K562 (cell line): ENCODE measurements at regions not wholly inside any gene's neighbourhood (a gene's known extent, or its start where the extent isn't known, plus 50 kb on each side); places are given as distances from the start of the nearest gene placed in this dataset.
A peak's percentile ranks its signal among the peaks of the same experiment; 100 is the strongest.

Experiments
- KLF13 ChIP-seq: fragments of 450-650 bp; IDR thresholded peaks from 2 replicates; pipeline ENCODE4 v1.6.1; 2016; ENCODE audit warnings: missing genetic modification characterization, low read depth, mild to moderate bottlenecking, missing compliant biosample characterization, moderate library complexity, borderline replicate concordance
- MAFK ChIP-seq: IDR thresholded peaks from 2 replicates; pipeline ENCODE4 v1.6.1; 2011; ENCODE audit warnings: low read length, improper control_type of control experiment
- MEIS2 ChIP-seq: fragments of 450-650 bp; IDR thresholded peaks from 2 replicates; pipeline ENCODE4 v1.6.1; 2014; ENCODE audit warnings: mild to moderate bottlenecking; ENCODE audit not compliant: partially characterized antibody
- NFE2 ChIP-seq: IDR thresholded peaks from 2 replicates; pipeline ENCODE4 v1.6.1; 2014; ENCODE audit warnings: antibody characterized with exemption, low read depth
- PPARD ChIP-seq: fragments of 250-450 bp; sonication (Bioruptor Pico); IDR thresholded peaks from 2 replicates; pipeline ENCODE4 v1.8.0; 2022; ENCODE audit warnings: inconsistent platforms, mild to moderate bottlenecking, moderate library complexity
- ZBTB11 ChIP-seq, 3 experiments: fragments of 200-800 bp in 1 of 3; fragments of 250-450 bp in 1 of 3; fragments of 450-650 bp in 1 of 3; sonication (Bioruptor Pico) in 1 of 3; sonication (Bioruptor generic) in 1 of 3; formaldehyde crosslinking in 1 of 3; IDR thresholded peaks; 2 replicates each; pipeline versions ENCODE4 v1.6.1 to v1.8.0; 2016 to 2022; ENCODE audit warnings: mild to moderate bottlenecking in 2 of 3, missing genetic modification characterization in 2 of 3, missing compliant biosample characterization in 1 of 3, moderate library complexity in 1 of 3
- ZSCAN29 ChIP-seq: fragments of 450-650 bp; IDR thresholded peaks from 2 replicates; pipeline ENCODE4 v1.6.1; 2017
- TF ChIP-seq, protein P1 (sequence below): fragments of 200-600 bp; sonication (generic); IDR thresholded peaks from one replicate; pipeline ENCODE4 v1.6.1; 2012; ENCODE audit warnings: mild to moderate bottlenecking, low read depth, low read length, inconsistent platforms
- TF ChIP-seq, protein P2 (sequence below): IDR thresholded peaks from 2 replicates; pipeline ENCODE4 v1.6.1; 2016; ENCODE audit warnings: missing genetic modification characterization, missing compliant biosample characterization
- TF ChIP-seq, protein P3 (sequence below), 2 experiments: IDR thresholded peaks; 2 replicates each; pipeline ENCODE4 v1.6.1; 2011; ENCODE audit warnings: borderline replicate concordance in 1 of 2, control low read depth in 1 of 2, low read depth in 1 of 2, low read length in 1 of 2, mild to moderate bottlenecking in 1 of 2, mixed read lengths in 1 of 2, moderate library complexity in 1 of 2; ENCODE audit not compliant: insufficient read depth in 1 of 2, insufficient read length in 1 of 2, poor library complexity in 1 of 2, severe bottlenecking in 1 of 2; ENCODE audit errors: extremely low read depth in 1 of 2

DNA sequence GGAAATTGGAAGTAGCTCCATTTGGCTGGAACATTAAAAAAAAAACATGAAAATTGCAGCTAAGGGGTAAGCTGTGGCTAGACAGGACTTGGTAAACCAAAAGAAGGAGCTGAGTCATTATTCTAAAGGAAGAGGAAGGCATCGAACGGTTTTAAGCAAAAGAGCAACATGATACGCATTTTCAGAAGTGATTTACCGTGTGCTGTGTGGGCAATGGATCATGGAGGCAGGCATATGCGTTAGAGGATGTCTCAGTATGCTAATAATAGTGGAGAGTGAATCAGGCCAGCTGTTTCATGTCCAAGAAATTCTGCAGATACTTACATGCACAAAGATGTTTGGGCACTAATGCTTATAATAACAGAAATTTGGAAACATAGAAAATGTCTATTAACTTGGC is 409.1 kb upstream of the ATP11B start (continued):
- TF ChIP-seq, protein P1, sequence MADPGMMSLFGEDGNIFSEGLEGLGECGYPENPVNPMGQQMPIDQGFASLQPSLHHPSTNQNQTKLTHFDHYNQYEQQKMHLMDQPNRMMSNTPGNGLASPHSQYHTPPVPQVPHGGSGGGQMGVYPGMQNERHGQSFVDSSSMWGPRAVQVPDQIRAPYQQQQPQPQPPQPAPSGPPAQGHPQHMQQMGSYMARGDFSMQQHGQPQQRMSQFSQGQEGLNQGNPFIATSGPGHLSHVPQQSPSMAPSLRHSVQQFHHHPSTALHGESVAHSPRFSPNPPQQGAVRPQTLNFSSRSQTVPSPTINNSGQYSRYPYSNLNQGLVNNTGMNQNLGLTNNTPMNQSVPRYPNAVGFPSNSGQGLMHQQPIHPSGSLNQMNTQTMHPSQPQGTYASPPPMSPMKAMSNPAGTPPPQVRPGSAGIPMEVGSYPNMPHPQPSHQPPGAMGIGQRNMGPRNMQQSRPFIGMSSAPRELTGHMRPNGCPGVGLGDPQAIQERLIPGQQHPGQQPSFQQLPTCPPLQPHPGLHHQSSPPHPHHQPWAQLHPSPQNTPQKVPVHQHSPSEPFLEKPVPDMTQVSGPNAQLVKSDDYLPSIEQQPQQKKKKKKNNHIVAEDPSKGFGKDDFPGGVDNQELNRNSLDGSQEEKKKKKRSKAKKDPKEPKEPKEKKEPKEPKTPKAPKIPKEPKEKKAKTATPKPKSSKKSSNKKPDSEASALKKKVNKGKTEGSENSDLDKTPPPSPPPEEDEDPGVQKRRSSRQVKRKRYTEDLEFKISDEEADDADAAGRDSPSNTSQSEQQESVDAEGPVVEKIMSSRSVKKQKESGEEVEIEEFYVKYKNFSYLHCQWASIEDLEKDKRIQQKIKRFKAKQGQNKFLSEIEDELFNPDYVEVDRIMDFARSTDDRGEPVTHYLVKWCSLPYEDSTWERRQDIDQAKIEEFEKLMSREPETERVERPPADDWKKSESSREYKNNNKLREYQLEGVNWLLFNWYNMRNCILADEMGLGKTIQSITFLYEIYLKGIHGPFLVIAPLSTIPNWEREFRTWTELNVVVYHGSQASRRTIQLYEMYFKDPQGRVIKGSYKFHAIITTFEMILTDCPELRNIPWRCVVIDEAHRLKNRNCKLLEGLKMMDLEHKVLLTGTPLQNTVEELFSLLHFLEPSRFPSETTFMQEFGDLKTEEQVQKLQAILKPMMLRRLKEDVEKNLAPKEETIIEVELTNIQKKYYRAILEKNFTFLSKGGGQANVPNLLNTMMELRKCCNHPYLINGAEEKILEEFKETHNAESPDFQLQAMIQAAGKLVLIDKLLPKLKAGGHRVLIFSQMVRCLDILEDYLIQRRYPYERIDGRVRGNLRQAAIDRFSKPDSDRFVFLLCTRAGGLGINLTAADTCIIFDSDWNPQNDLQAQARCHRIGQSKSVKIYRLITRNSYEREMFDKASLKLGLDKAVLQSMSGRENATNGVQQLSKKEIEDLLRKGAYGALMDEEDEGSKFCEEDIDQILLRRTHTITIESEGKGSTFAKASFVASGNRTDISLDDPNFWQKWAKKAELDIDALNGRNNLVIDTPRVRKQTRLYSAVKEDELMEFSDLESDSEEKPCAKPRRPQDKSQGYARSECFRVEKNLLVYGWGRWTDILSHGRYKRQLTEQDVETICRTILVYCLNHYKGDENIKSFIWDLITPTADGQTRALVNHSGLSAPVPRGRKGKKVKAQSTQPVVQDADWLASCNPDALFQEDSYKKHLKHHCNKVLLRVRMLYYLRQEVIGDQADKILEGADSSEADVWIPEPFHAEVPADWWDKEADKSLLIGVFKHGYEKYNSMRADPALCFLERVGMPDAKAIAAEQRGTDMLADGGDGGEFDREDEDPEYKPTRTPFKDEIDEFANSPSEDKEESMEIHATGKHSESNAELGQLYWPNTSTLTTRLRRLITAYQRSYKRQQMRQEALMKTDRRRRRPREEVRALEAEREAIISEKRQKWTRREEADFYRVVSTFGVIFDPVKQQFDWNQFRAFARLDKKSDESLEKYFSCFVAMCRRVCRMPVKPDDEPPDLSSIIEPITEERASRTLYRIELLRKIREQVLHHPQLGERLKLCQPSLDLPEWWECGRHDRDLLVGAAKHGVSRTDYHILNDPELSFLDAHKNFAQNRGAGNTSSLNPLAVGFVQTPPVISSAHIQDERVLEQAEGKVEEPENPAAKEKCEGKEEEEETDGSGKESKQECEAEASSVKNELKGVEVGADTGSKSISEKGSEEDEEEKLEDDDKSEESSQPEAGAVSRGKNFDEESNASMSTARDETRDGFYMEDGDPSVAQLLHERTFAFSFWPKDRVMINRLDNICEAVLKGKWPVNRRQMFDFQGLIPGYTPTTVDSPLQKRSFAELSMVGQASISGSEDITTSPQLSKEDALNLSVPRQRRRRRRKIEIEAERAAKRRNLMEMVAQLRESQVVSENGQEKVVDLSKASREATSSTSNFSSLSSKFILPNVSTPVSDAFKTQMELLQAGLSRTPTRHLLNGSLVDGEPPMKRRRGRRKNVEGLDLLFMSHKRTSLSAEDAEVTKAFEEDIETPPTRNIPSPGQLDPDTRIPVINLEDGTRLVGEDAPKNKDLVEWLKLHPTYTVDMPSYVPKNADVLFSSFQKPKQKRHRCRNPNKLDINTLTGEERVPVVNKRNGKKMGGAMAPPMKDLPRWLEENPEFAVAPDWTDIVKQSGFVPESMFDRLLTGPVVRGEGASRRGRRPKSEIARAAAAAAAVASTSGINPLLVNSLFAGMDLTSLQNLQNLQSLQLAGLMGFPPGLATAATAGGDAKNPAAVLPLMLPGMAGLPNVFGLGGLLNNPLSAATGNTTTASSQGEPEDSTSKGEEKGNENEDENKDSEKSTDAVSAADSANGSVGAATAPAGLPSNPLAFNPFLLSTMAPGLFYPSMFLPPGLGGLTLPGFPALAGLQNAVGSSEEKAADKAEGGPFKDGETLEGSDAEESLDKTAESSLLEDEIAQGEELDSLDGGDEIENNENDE: no peak
- TF ChIP-seq ZBTB11 (CRISPR knock-in tag; IDR thresholded peaks at IDR 0.05): no peak
- TF ChIP-seq NFE2: peak; percentile 88
- no peak for TF ChIP-seq PPARD (CRISPR knock-in tag)
- TF ChIP-seq, protein P2, sequence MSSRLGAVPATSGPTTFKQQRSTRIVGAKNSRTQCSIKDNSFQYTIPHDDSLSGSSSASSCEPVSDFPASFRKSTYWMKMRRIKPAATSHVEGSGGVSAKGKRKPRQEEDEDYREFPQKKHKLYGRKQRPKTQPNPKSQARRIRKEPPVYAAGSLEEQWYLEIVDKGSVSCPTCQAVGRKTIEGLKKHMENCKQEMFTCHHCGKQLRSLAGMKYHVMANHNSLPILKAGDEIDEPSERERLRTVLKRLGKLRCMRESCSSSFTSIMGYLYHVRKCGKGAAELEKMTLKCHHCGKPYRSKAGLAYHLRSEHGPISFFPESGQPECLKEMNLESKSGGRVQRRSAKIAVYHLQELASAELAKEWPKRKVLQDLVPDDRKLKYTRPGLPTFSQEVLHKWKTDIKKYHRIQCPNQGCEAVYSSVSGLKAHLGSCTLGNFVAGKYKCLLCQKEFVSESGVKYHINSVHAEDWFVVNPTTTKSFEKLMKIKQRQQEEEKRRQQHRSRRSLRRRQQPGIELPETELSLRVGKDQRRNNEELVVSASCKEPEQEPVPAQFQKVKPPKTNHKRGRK (tag): no peak
- no peak for TF ChIP-seq KLF13 (tag)
- TF ChIP-seq MAFK: peak; percentile 54; the same call in 1 of the 2 replicates
- TF ChIP-seq, protein P3, sequence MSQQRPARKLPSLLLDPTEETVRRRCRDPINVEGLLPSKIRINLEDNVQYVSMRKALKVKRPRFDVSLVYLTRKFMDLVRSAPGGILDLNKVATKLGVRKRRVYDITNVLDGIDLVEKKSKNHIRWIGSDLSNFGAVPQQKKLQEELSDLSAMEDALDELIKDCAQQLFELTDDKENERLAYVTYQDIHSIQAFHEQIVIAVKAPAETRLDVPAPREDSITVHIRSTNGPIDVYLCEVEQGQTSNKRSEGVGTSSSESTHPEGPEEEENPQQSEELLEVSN (IDR thresholded peaks at IDR 0.05; ENCODE audit: borderline replicate concordance in 1 of 2, extremely low read depth in 1 of 2, insufficient read depth in 1 of 2, insufficient read length in 1 of 2, low read depth in 1 of 2, low read length in 1 of 2, poor library complexity in 1 of 2, severe bottlenecking in 1 of 2): no peak
- no peak for TF ChIP-seq ZSCAN29
- peak; percentile 55 for TF ChIP-seq MEIS2
